GM23338 (cell line): ENCODE measurements at regions not wholly inside any gene's neighbourhood (a gene's known extent, or its start where the extent isn't known, plus 50 kb on each side); places are given as distances from the start of the nearest gene placed in this dataset.

Experiments
- ATAC-seq: fragments of 200-7000 bp; cut with Tn5 transposase; 3 replicates; pipeline ENCODE4 v1.9.1; 2020
- DNase-seq: peaks from one replicate; pipeline ENCODE4 v3.0.0-alpha.2; 2015; ENCODE audit warnings: low spot score
- H2AFZ ChIP-seq: fragments of 200-600 bp; sonication (generic); 2 replicates; pipeline ENCODE4 v1.8.0; 2016; ENCODE audit warnings: antibody characterized with exemption, mild to moderate bottlenecking, moderate library complexity
- H3F3A ChIP-seq: fragments of 200-600 bp; sonication (generic); replicated peaks from 2 replicates; pipeline ENCODE4 v1.8.0; 2017; ENCODE audit warnings: antibody characterized with exemption, mixed run types, low read depth
- H3K27ac ChIP-seq: fragments of 200-600 bp; sonication (generic); 2 replicates; pipeline ENCODE4 v1.6.1; 2016; ENCODE audit warnings: low read depth
- H3K27me3 ChIP-seq: fragments of 200-600 bp; sonication (generic); 2 replicates; pipeline ENCODE4 v1.8.0; 2016; ENCODE audit warnings: mild to moderate bottlenecking, mixed run types, moderate library complexity; ENCODE audit not compliant: insufficient read depth
- H3K36me3 ChIP-seq: fragments of 200-600 bp; sonication (generic); 2 replicates; pipeline ENCODE4 v1.8.0; 2016; ENCODE audit warnings: mild to moderate bottlenecking; ENCODE audit not compliant: insufficient read depth
- H3K4me1 ChIP-seq: fragments of 200-600 bp; sonication (generic); 2 replicates; pipeline ENCODE4 v1.8.0; 2016; ENCODE audit warnings: mild to moderate bottlenecking, moderate library complexity; ENCODE audit not compliant: insufficient read depth
- H3K4me2 ChIP-seq: fragments of 200-600 bp; sonication (generic); 2 replicates; pipeline ENCODE4 v1.7.1; 2017; ENCODE audit warnings: mixed run types
- H3K4me3 ChIP-seq: fragments of 200-600 bp; sonication (generic); 2 replicates; pipeline ENCODE4 v1.6.1; 2016; ENCODE audit warnings: mixed run types
- H3K79me2 ChIP-seq: fragments of 200-600 bp; sonication (generic); replicated peaks from 2 replicates; pipeline ENCODE4 v1.8.0; 2017; ENCODE audit warnings: mild to moderate bottlenecking; ENCODE audit not compliant: insufficient read depth
- H3K9me2 ChIP-seq: fragments of 200-600 bp; sonication (generic); 2 replicates; pipeline ENCODE4 v1.8.0; 2017; ENCODE audit not compliant: insufficient read depth
- H4K20me1 ChIP-seq: fragments of 200-600 bp; sonication (generic); replicated peaks from 2 replicates; pipeline ENCODE4 v1.8.0; 2017; ENCODE audit warnings: mild to moderate bottlenecking; ENCODE audit not compliant: insufficient read depth
- H3K27ac Mint-ChIP-seq: 2 replicates; pipeline ENCODE4 v1.8.0; 2020; ENCODE audit warnings: inconsistent platforms, mild to moderate bottlenecking, moderate library complexity, mixed read lengths
- H3K27me3 Mint-ChIP-seq: 3 replicates; pipeline ENCODE4 v1.8.0; 2022; ENCODE audit warnings: low read depth, mild to moderate bottlenecking, moderate library complexity, mixed read lengths, inconsistent platforms; ENCODE audit not compliant: insufficient read depth, poor library complexity
- H3K36me3 Mint-ChIP-seq: 3 replicates; pipeline ENCODE4 v1.8.0; 2021; ENCODE audit warnings: low read depth, mild to moderate bottlenecking, inconsistent platforms, moderate library complexity, mixed read lengths
- H3K4me1 Mint-ChIP-seq: 3 replicates; pipeline ENCODE4 v1.8.0; 2020; ENCODE audit warnings: mild to moderate bottlenecking, inconsistent platforms, mixed read lengths
- H3K4me3 Mint-ChIP-seq: 3 replicates; pipeline ENCODE4 v1.8.0; 2021; ENCODE audit warnings: moderate library complexity, mild to moderate bottlenecking, inconsistent platforms, mixed read lengths
- H3K9me3 Mint-ChIP-seq: 3 replicates; pipeline ENCODE4 v1.8.0; 2020; ENCODE audit warnings: moderate library complexity, mild to moderate bottlenecking, inconsistent platforms, mixed read lengths
- CREB1 ChIP-seq: fragments of 250-450 bp; sonication (Bioruptor Pico); IDR thresholded peaks from 2 replicates; pipeline ENCODE4 v1.5.0; 2020; ENCODE audit warnings: low read depth, mild to moderate bottlenecking, moderate library complexity
- CTCF ChIP-seq, 2 experiments: fragments of 200-600 bp in 1 of 2; sonication (generic) in 1 of 2; conservative IDR thresholded peaks; 2 replicates each; pipeline versions ENCODE4 v1.5.1 to v1.6.1; 2016 to 2017; ENCODE audit warnings: antibody characterized with exemption in 2 of 2, low read depth in 2 of 2, mild to moderate bottlenecking in 2 of 2, moderate library complexity in 1 of 2
- EZH2 ChIP-seq: fragments of 200-600 bp; sonication (generic); IDR thresholded peaks from one replicate; pipeline ENCODE4 v1.8.0; 2017; ENCODE audit warnings: antibody characterized with exemption, mild to moderate bottlenecking, low read depth; ENCODE audit not compliant: unreplicated experiment
- EZH2phosphoT487 ChIP-seq: fragments of 200-600 bp; sonication (generic); IDR thresholded peaks from one replicate; pipeline ENCODE4 v1.8.1; 2018; ENCODE audit warnings: antibody characterized with exemption; ENCODE audit not compliant: unreplicated experiment
- JUNB ChIP-seq: IDR thresholded peaks from one replicate; pipeline ENCODE4 v1.6.1; 2016; ENCODE audit warnings: antibody characterized with exemption; ENCODE audit not compliant: unreplicated experiment
- NANOG ChIP-seq: IDR thresholded peaks from 2 replicates; pipeline ENCODE4 v1.6.1; 2016; ENCODE audit warnings: antibody characterized with exemption, borderline replicate concordance
- POLR2AphosphoS5 ChIP-seq: IDR thresholded peaks from 2 replicates; pipeline ENCODE4 v1.6.1; 2016; ENCODE audit warnings: antibody characterized with exemption, low read depth
- STAT1 ChIP-seq: IDR thresholded peaks from one replicate; pipeline ENCODE4 v1.6.1; 2016; ENCODE audit warnings: antibody characterized with exemption; ENCODE audit not compliant: unreplicated experiment
- ZNF114 ChIP-seq: fragments of 250-450 bp; sonication (Bioruptor Pico); IDR thresholded peaks from 2 replicates; pipeline ENCODE4 v1.5.0; 2020; ENCODE audit warnings: mild to moderate bottlenecking, moderate library complexity
- ZNF331 ChIP-seq: fragments of 250-450 bp; sonication (Bioruptor Pico); IDR thresholded peaks from 2 replicates; pipeline ENCODE4 v1.5.0; 2020; ENCODE audit warnings: low read depth, mild to moderate bottlenecking, moderate library complexity
- TF ChIP-seq, protein P1 (sequence below): fragments of 250-450 bp; sonication (Bioruptor Pico); IDR thresholded peaks from 2 replicates; pipeline ENCODE4 v1.5.0; 2020; ENCODE audit warnings: mild to moderate bottlenecking, moderate library complexity
- TF ChIP-seq, protein P2 (sequence below): IDR thresholded peaks from 2 replicates; pipeline ENCODE4 v1.6.1; 2016; ENCODE audit warnings: antibody characterized with exemption
- TF ChIP-seq, protein P3 (sequence below): IDR thresholded peaks from one replicate; pipeline ENCODE4 v1.6.1; 2018; ENCODE audit warnings: antibody characterized with exemption; ENCODE audit not compliant: unreplicated experiment

GRCh38 chr6:168890306-168890980, 363.2 kb downstream of the THBS2 start:
- H3K27me3 Mint-ChIP-seq: peaks cover 4% of the 10 kb centered on the region
- ATAC-seq: no peak

More at GRCh38 chr6:168890306-168890980, 363.2 kb downstream of the THBS2 start:
- no peaks in the 10 kb centered on the region for H3K36me3 ChIP-seq
- Mint-ChIP-seq H3K4me1 (peaks cover 4% of the 10 kb centered on the region; the same call in 2 of the 3 replicates), H3K4me3 (no peak overlapping the region), H3K9me3 (no peaks in the 10 kb centered on the region), H3K36me3 (no peaks in the 10 kb centered on the region), H3K27ac (no peak overlapping the region)
- H3F3A ChIP-seq: no peaks in the 10 kb centered on the region
- no peaks in the 10 kb centered on the region for H4K20me1 ChIP-seq
- no peak overlapping the region for H2AFZ ChIP-seq
- no peak for TF ChIP-seq POLR2AphosphoS5
- TF ChIP-seq CREB1 (CRISPR knock-in tag): no peak
- no peak for TF ChIP-seq EZH2phosphoT487
- no peak for TF ChIP-seq ZNF331 (CRISPR knock-in tag)
- TF ChIP-seq EZH2: no peak
- TF ChIP-seq, protein P1, sequence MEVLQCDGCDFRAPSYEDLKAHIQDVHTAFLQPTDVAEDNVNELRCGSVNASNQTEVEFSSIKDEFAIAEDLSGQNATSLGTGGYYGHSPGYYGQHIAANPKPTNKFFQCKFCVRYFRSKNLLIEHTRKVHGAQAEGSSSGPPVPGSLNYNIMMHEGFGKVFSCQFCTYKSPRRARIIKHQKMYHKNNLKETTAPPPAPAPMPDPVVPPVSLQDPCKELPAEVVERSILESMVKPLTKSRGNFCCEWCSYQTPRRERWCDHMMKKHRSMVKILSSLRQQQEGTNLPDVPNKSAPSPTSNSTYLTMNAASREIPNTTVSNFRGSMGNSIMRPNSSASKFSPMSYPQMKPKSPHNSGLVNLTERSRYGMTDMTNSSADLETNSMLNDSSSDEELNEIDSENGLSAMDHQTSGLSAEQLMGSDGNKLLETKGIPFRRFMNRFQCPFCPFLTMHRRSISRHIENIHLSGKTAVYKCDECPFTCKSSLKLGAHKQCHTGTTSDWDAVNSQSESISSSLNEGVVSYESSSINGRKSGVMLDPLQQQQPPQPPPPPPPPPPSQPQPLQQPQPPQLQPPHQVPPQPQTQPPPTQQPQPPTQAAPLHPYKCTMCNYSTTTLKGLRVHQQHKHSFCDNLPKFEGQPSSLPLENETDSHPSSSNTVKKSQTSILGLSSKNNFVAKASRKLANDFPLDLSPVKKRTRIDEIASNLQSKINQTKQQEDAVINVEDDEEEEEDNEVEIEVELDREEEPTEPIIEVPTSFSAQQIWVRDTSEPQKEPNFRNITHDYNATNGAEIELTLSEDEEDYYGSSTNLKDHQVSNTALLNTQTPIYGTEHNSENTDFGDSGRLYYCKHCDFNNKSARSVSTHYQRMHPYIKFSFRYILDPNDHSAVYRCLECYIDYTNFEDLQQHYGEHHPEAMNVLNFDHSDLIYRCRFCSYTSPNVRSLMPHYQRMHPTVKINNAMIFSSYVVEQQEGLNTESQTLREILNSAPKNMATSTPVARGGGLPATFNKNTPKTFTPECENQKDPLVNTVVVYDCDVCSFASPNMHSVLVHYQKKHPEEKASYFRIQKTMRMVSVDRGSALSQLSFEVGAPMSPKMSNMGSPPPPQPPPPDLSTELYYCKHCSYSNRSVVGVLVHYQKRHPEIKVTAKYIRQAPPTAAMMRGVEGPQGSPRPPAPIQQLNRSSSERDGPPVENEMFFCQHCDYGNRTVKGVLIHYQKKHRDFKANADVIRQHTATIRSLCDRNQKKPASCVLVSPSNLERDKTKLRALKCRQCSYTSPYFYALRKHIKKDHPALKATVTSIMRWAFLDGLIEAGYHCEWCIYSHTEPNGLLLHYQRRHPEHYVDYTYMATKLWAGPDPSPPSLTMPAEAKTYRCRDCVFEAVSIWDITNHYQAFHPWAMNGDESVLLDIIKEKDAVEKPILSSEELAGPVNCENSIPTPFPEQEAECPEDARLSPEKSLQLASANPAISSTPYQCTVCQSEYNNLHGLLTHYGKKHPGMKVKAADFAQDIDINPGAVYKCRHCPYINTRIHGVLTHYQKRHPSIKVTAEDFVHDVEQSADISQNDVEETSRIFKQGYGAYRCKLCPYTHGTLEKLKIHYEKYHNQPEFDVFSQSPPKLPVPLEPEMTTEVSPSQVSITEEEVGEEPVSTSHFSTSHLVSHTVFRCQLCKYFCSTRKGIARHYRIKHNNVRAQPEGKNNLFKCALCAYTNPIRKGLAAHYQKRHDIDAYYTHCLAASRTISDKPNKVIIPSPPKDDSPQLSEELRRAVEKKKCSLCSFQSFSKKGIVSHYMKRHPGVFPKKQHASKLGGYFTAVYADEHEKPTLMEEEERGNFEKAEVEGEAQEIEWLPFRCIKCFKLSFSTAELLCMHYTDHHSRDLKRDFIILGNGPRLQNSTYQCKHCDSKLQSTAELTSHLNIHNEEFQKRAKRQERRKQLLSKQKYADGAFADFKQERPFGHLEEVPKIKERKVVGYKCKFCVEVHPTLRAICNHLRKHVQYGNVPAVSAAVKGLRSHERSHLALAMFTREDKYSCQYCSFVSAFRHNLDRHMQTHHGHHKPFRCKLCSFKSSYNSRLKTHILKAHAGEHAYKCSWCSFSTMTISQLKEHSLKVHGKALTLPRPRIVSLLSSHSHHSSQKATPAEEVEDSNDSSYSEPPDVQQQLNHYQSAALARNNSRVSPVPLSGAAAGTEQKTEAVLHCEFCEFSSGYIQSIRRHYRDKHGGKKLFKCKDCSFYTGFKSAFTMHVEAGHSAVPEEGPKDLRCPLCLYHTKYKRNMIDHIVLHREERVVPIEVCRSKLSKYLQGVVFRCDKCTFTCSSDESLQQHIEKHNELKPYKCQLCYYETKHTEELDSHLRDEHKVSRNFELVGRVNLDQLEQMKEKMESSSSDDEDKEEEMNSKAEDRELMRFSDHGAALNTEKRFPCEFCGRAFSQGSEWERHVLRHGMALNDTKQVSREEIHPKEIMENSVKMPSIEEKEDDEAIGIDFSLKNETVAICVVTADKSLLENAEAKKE (CRISPR knock-in tag): no peak
- TF ChIP-seq, protein P2, sequence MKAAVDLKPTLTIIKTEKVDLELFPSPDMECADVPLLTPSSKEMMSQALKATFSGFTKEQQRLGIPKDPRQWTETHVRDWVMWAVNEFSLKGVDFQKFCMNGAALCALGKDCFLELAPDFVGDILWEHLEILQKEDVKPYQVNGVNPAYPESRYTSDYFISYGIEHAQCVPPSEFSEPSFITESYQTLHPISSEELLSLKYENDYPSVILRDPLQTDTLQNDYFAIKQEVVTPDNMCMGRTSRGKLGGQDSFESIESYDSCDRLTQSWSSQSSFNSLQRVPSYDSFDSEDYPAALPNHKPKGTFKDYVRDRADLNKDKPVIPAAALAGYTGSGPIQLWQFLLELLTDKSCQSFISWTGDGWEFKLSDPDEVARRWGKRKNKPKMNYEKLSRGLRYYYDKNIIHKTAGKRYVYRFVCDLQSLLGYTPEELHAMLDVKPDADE: no peak
- no peak for TF ChIP-seq CTCF (conservative IDR thresholded peaks at IDR 0.05; ENCODE audit: low read depth in 2 of 2)
- no peak for TF ChIP-seq NANOG
- no peak for TF ChIP-seq ZNF114 (CRISPR knock-in tag)
- TF ChIP-seq STAT1: no peak
- TF ChIP-seq, protein P3, sequence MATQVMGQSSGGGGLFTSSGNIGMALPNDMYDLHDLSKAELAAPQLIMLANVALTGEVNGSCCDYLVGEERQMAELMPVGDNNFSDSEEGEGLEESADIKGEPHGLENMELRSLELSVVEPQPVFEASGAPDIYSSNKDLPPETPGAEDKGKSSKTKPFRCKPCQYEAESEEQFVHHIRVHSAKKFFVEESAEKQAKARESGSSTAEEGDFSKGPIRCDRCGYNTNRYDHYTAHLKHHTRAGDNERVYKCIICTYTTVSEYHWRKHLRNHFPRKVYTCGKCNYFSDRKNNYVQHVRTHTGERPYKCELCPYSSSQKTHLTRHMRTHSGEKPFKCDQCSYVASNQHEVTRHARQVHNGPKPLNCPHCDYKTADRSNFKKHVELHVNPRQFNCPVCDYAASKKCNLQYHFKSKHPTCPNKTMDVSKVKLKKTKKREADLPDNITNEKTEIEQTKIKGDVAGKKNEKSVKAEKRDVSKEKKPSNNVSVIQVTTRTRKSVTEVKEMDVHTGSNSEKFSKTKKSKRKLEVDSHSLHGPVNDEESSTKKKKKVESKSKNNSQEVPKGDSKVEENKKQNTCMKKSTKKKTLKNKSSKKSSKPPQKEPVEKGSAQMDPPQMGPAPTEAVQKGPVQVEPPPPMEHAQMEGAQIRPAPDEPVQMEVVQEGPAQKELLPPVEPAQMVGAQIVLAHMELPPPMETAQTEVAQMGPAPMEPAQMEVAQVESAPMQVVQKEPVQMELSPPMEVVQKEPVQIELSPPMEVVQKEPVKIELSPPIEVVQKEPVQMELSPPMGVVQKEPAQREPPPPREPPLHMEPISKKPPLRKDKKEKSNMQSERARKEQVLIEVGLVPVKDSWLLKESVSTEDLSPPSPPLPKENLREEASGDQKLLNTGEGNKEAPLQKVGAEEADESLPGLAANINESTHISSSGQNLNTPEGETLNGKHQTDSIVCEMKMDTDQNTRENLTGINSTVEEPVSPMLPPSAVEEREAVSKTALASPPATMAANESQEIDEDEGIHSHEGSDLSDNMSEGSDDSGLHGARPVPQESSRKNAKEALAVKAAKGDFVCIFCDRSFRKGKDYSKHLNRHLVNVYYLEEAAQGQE: no peak
- no peak for TF ChIP-seq JUNB
- H3K4me3 ChIP-seq: no peak overlapping the region
- no peaks in the 10 kb centered on the region for H3K9me2 ChIP-seq
- no peak overlapping the region for H3K4me2 ChIP-seq
- DNase-seq: no peak
- no peaks in the 10 kb centered on the region for H3K4me1 ChIP-seq
- no peak overlapping the region for H3K27ac ChIP-seq
- no peaks in the 10 kb centered on the region for H3K27me3 ChIP-seq
- no peaks in the 10 kb centered on the region for H3K79me2 ChIP-seq
